GM18909 (cell line): ENCODE measurements at regions not wholly inside any gene's neighbourhood (a gene's known extent, or its start where the extent isn't known, plus 50 kb on each side); places are given as distances from the start of the nearest gene placed in this dataset.

Experiments
- ATAC-seq: cut with Tn5 transposase; IDR thresholded peaks from one replicate; pipeline ENCODE4 v1.9.1; 2021; ENCODE audit warnings: mild to moderate bottlenecking; ENCODE audit not compliant: unreplicated experiment, poor library complexity

GRCh38 chr9:88233091-88233490 is 94.8 kb upstream of the SPATA31C2 start:
- no peak for ATAC-seq

GRCh38 chr9:88230612-88231011 is 92.3 kb upstream of the SPATA31C2 start:
- ATAC-seq = no peak

DNA sequence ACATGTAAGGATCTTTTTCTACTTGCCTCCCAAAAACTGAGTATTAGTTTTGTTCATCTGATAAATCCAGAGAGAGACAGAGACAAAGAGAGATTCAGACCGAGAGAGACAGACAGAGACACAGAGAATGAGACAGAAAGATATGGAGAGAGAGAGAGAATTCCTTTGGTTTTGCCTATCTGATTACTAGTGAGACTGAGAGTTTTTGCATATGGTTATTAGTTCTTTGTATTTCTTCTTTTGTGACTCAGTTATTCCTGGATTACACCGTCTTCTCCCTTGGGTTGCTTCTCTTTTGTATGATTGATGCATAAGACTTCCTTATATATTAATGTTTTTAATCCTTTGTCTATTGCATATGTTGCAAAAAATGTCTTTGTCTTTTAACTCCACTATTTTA is 91.2 kb upstream of the SPATA31C2 start:
- ATAC-seq = no peak

DNA sequence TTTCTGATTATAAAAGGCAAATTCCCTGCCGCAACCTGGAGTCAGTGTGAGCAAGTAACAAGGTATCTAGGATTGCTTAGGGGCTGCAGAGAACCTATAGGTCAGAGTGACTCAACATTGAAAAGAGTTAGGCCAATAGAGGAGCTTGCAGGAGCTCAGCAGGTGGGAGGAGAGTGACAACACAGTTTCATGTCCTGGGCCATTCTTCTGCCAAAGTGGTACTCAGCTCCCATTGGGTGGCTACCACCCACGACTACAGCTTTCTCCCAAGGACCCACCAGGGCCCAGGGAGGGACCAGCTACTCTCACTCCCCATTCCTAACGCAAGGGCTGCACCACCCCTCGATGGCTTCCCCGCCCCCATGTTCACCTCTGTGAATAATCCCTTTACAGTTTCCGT is 86.7 kb upstream of the SPATA31C2 start:
- ATAC-seq = no peak

- ATAC-seq = no peak
These were observed 82.8 kb upstream of the SPATA31C2 start for GRCh38 chr9:88221105-88221504.

DNA sequence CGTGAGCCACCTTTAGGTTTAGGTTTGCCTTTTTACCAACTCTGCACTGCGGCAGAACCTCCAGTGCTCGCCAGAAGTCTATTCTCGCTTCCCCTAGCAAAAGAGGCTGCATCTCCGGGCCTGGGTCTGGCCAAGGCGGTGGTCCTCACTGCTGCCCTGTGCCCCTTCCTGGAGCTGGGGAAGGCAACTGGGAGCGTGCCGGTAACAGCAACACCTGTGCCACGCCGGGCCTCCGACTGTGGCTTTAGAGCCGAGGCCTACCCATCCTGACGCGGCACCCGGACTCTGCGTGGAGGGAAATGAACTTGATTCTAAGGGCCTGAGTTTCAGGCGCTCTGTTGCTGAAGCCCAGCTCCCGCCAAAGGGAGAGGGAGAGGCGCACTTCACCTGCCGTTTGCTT is 82.4 kb upstream of the SPATA31C2 start:
- no peak for ATAC-seq

GRCh38 chr9:88219601-88220000 is 81.3 kb upstream of the SPATA31C2 start:
- no peak for ATAC-seq

GRCh38 chr9:88218726-88219125 is 80.5 kb upstream of the SPATA31C2 start:
- no peak for ATAC-seq

DNA sequence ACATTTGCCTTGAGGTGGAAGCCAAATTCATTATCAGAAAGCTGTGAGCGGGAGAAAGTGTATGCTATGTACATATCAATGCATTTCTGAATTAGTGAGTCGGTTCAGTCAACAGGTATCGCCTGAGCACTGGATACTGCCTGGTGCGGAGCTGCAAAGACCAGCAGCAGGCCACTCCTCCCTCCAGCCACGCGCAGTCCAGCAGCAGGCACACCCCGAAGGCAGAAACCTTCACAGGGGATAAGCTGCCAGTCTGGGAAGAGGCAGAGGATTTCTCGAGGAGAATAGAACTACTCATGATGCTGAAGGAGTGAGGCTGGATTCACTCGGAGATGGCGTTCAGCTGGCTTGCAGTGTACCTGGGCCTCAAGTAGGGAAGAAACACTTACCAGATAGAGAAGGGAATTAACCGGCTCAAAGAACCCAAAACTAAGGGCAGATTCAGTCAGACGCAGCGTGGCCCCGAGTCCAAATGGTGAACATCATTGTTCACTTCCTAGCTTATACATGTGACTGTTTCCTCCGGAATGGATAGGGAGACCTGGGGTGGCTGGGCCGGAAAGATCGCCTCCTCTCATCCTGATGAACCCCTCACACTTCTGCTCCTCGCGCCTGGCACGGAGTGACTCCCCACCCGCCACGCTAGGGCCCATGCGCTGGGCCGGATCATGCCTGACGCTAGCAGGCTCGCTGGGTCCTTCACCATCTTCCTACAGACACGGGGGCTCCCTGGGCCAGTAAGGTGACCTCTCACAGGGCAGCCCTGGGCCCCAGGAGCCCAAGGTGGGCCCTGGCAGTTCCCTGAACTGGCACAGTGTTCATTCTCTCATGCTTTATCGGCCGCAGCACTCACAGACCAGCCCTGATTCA is 78.1 kb upstream of the SPATA31C2 start:
- no peak for ATAC-seq

DNA sequence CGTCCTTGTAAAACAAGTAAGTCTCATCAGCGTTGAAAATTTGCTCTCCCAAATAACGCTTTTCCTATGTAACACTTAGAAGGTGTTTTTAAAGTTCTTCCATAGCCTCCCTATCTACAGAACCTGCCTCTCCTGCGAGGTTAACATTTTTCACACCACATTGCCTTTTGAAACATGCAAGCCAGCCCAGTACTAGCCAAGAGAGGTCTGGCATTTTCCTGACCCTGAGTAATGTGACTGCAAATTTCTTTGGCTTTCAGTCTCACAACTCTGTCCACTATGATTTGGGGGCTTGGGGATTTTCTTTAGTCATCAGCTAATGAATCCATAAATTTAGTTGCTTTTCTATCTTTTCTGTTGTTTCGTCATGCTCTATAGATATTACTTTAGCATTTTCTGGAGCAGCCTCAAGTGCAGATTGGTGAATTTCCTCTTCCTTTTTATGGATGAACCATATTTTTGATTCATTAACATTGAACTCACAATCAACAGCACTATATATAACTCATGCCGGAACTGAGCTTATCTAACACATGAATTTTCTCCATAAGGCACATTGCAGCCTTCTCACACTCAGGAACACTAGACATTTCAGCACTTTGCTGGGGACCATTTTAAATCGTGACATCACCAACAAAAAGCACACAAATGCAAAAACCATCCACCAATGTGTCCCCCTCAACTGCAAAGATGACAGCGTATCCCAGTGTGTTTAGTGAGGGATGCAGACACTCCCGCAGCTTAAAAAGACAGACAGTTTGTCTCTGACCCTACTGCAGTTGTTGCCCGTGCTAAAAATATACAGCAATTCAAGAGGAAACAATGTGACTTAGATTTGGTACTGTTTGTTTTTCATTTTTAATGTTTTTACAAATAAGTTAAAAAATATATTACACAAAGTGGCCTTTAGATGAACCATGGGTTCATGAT is 77.2 kb upstream of the SPATA31C2 start:
- ATAC-seq = no peak

GRCh38 chr9:88202321-88202720 is 64.0 kb upstream of the SPATA31C2 start:
- ATAC-seq = no peak

- no peak for ATAC-seq
These were observed 60.1 kb upstream of the SPATA31C2 start for GRCh38 chr9:88198341-88198807.

- ATAC-seq = no peak
These were observed 59.6 kb upstream of the SPATA31C2 start for GRCh38 chr9:88197781-88198340.

- ATAC-seq = no peak
These were observed 58.7 kb upstream of the SPATA31C2 start for GRCh38 chr9:88197016-88197415.

DNA sequence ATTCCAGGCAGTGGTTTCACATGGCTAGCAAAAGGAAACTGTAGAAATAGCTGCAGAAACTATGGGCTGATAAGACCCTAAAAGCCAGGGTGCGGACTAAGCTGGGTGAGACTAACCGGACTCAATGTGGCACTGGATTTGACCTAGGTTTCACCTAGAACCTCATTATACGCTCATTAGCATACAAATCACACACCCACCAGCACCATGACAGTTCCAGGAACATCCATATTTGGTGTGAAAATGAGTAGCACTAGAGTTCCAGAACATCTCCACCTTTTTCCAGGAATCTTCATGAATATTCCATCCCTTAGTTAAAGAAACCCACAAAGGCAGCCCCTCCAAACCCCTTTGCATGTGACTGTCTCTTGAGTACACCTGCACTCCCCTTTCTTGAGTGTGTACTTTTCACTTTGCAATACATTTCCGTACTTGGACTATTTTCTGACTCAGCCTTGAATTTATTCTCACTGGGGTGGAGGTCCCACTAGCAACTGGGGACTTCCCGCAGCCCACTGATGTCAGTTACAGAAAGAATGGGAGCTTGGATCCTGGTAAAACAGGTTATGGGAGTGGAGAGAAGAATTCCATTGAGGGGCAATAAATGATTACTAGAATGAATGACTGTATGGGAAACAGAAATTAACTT is 58.0 kb upstream of the SPATA31C2 start:
- no peak for ATAC-seq

DNA sequence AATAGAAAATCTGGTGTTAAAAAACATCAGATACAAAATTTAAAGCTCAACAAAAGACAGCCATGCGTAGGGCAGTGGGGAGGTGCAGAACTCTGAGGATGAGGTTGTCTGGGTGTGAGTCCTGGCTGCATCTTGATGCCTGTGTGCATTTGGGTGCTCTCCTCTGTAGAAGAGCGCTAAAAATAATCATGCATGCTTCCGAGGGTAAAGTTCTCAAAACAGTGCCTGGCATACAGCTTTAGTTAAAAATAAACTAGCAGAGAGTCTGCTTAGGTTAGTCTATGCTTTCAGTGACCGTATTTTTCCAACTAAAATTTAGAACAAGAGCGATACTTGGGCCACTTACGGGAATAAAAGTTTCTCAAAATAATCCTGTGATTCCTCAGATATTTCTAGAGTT is 55.5 kb upstream of the SPATA31C2 start:
- no peak for ATAC-seq

GRCh38 chr9:88191456-88191855 is 53.2 kb upstream of the SPATA31C2 start:
- ATAC-seq = no peak

DNA sequence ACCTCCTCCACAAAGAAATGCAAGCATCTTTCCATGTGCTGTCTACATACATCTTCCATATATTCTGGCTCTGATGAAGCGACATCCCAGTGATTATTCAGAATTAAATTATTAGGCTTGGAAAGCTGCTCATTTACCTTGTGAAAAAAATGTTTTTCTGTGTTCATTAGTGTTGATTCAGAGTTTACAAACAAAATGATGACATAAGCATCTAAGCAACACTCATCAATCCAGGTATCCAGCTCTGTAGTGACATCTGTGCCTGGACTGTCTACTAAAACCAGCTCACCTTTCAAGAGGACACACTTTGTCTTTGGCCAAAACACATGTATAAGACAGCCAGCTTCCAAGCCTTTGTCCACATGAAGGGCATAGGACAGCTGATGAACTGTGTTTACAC is 51.1 kb upstream of the SPATA31C2 start:
- ATAC-seq = no peak
